CD4-positive, alpha-beta T cell treated with Interleukin-4 for 1 hour (primary cell): ENCODE measurements at regions not wholly inside any gene's neighbourhood (a gene's known extent, or its start where the extent isn't known, plus 50 kb on each side); places are given as distances from the start of the nearest gene placed in this dataset.

Experiments used
- DNase-seq, 2 donors: peaks; one replicate each; pipeline ENCODE4 v3.0.0-alpha.2; 2020 to 2022

- DNase-seq, result no peak
Observed at GRCh38 chr22:27152883-27153282, 495.5 kb downstream of the MIAT start.

- DNase-seq, result no peak
Observed at GRCh38 chr22:27153386-27153785, 496.0 kb downstream of the MIAT start.

GRCh38 chr22:27154717-27155116, 497.3 kb downstream of the MIAT start:
- DNase-seq, result no peak

- DNase-seq, result no peak
Observed at GRCh38 chr22:27156821-27157489, 499.6 kb downstream of the MIAT start.

GRCh38 chr22:27157666-27158370, 500.4 kb downstream of the MIAT start:
- DNase-seq, result no peak

- DNase-seq, result no peak
Observed at GRCh38 chr22:27159016-27159415, 501.6 kb downstream of the MIAT start.

- no peak for DNase-seq
Observed at GRCh38 chr22:27159716-27160295, 502.4 kb downstream of the MIAT start.

- no peak for DNase-seq
Observed at GRCh38 chr22:27163162-27164137, 506.1 kb downstream of the MIAT start.

- DNase-seq, result no peak
Observed at GRCh38 chr22:27164781-27165503, 507.6 kb downstream of the MIAT start.

GRCh38 chr22:27168681-27169080, 511.3 kb downstream of the MIAT start:
- DNase-seq, result no peak

GRCh38 chr22:27170491-27170890, 513.1 kb downstream of the MIAT start:
- no peak for DNase-seq

- DNase-seq, result no peak
Observed at GRCh38 chr22:27171212-27171611, 513.8 kb downstream of the MIAT start.

GRCh38 chr22:27173530-27173929, 516.1 kb downstream of the MIAT start:
- no peak for DNase-seq

GRCh38 chr22:27175021-27175838, 517.8 kb downstream of the MIAT start:
- no peak for DNase-seq

GRCh38 chr22:27175974-27176373, 518.6 kb downstream of the MIAT start:
- no peak for DNase-seq

GRCh38 chr22:27179161-27179560, 521.8 kb downstream of the MIAT start:
- no peak for DNase-seq

GRCh38 chr22:27181537-27181936, 524.1 kb downstream of the MIAT start:
- DNase-seq, result no peak

GRCh38 chr22:27183474-27183873, 526.1 kb downstream of the MIAT start:
- DNase-seq, result no peak

GRCh38 chr22:27185099-27185709, 527.8 kb downstream of the MIAT start:
- DNase-seq, result no peak

GRCh38 chr22:27185760-27186302, 528.4 kb downstream of the MIAT start:
- DNase-seq, result no peak

- DNase-seq, result no peak
Observed at GRCh38 chr22:27186643-27187042, 529.3 kb downstream of the MIAT start.
